Stimulated activated CD4-positive, alpha-beta T cell treated with anti-CD3 and anti-CD28 coated beads, Interleukin-15, amount 100 ng/mL, for 1 hour (primary cell): ENCODE measurements at regions not wholly inside any gene's neighbourhood (a gene's known extent, or its start where the extent isn't known, plus 50 kb on each side); places are given as distances from the start of the nearest gene placed in this dataset.

Source experiments
- DNase-seq, 2 donors: peaks; one replicate each; pipeline ENCODE4 v3.0.0-alpha.2; 2020; ENCODE audit warnings: low read depth in 1 of 2, low spot score in 1 of 2

DNA sequence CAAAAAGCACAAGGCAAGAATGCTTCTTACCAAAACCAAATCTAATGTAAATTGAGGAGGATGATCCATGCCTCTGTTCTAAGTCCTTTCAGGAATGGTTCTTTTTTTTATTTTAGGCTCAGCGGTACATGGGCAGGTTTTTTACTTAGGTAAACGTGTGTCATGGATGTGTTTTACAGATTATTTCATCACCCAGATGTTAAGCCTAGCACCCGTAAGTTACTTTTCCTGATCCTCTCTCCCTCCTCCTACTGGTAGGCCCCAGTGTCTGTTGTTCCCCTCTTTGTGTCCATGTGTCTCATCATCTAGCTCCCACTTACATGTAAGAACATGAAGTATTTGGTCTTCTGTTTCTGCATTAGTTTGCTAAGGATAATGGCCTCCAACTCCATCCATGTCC is 289.2 kb upstream of the THBS1 start:
- DNase-seq: no peak

DNA sequence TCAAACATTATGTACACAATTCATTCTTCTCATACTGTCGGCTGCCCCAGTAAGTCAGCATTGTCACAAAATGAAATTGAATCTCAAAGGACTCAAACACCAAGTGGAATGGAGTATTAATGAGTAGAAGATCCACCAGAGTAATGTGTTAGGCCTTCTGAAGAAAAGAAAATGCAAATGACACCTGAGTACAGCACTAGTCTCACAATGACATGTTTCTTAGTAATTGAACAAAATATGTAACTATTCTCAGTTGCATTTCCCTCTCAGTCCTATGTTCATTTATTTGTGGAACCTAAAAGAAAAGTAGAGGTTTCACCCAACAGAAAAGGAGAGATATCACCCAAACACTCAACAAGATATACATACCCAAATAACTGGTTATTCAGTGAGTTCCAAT is 283.9 kb upstream of the THBS1 start:
- no peak for DNase-seq

DNA sequence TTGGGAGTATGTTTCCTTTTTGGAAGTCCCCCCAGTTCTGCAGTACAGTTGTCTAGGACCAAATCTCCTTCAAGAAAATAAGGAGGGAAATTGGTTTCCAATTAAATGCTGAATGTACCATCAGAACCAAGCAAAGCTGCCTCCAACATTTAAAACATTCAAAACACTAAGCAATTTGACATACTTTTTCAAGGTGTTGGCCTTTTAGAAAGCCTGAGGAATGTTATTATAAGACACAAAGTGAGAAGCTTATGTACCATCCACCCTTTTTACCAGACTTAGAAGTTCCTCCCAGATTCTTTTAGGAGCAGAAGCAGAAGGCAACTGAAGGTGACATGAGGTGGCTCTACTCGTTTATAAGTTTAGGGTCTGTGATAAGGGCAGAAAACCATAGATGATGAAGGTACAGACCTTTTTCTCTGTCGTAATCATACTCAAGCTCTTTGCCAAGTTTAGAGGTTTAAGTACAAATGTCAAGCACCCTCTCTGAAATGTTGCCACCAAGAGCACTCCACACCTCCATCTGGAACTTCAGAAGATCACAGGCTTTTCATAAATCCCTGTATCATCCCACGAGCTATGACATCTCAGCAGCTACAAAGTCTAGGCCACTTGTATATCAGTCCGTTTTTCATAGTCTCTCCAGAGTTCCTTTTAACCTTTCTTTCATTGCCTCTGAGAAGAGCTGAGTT is 282.5 kb upstream of the THBS1 start:
- DNase-seq: no peak

DNA sequence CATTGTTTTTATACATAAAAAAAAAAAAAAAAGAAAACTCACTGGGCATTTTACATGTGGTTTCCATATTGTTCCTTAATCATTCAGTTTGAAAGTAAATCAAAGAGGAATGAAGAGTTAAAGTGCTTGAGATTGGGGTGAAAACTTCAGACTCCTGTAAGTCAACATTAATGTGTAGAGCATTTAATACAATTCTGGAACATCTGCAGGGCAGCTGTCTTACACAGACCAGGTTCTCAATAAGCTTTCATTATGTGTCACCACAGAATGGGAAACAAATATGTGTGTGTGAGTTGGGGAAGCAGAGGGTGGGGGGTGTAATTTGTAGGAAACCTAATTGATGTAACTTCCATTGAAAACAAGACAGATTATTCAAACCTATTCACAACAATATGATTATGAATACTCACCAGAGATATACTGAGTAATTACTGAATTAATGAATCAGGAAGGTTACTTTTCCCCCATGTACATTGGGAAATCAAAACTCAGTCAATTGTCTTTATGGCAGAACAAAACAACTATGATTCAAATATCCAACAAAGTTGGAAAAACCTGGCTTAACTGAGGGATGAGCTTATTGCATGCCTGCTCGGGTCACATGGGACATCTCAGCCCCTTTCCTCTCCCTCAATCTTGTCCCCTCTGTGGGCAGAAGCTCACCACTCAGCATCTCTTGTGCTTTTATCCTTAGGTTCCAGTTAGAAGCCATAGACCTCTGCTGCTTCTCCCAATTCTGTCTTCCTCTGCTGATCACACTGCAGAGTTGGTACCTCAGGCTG is 281.2 kb upstream of the THBS1 start:
- DNase-seq: no peak

DNA sequence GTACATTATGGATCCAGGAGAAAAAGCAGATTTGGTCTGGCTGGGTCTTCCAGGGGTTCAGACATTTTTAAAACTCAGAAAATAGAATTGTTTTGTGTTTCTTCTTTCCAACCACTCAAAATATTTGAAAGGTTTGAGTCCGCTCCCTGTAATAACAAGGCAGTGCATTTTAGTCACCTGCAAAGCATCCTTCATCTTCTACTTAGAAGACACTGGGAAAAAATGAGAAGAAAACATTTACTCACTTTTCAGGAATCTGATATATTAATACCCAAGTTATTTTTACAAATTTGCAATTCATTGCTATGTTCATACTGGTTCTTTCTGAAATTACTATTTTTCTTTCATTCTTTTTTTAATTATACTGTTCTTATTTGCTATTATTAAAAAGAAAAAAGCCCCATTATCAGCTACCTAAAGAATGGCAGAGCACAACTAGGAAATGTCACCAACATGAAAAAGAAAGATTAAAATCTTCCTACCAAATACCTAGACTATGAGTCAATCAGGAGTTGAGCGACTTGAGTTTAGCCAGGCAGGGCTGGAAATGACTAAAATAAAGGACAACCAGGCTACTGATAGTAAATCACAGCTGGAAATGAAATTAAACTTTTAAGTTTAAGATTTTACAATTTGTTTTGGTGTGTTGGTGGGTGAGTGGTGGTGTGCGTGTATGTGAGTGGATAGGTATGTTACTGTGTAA is 280.3 kb upstream of the THBS1 start:
- no peak for DNase-seq

DNA sequence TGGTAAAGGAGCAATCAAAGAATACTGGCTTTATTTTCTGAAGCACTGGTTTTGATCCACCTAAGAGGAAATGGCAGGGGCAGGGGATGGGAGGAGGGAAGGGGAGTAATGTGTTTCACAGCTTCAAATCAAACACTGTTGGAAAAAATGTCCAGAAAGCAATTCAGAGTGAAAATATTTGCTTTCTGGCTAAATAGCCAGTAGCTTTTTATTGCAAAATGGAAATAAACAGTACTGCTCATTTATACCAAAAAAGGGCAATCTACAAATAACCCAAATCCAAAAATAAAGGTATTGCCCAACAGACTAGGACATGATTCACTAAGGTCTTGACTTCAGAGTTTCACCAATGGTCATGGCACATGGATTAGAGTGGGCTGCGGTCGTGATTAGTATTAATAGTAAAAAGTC is 279.3 kb upstream of the THBS1 start:
- no peak for DNase-seq

DNA sequence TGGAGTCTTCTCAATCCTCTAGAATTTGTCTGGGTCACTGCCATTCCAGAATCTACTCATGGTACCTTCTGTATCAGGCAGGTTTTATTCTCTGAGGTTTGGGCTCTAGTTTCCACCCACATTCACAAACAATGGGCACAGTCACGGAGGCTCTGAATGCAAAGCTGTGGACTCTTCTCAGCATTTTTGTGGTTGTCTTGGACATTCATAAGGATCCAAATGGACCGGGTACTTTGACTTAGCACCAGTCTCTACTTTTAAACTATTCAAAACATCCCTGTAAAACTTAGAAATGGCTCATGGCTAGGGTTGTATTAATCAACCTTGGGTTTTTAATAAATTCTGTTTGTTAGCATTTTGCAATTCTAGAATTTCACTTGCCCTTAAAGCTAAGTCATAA is 277.9 kb upstream of the THBS1 start:
- no peak for DNase-seq

DNA sequence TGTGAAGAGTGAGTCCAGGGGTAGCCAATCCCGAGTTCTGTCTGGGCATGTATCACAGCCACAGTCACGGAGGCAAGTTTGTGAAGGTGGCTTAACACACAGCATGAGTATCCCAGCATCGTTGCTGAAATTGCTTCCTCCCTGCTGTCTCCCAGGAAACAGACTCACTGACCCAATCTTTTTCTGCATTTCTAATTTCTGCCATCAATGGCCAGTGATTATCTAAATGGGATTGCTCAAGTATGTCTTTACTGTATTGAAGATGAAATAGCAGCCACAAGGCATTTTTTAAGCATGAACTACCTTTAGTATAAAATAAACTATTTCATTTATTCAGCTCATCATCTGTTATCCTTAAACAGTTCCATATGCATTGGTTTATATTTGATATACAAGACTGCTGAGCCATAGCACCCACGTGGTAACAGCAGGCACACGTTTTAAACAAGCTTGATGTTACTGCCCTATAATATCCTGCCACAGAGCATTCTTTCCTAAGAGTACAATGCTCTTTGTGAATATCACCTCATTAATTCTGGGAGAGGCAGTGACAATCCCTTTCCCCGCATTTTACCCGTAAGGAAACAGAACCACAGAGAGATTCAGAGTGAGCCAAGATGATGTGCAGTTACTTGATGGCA is 276.6 kb upstream of the THBS1 start:
- DNase-seq: no peak

DNA sequence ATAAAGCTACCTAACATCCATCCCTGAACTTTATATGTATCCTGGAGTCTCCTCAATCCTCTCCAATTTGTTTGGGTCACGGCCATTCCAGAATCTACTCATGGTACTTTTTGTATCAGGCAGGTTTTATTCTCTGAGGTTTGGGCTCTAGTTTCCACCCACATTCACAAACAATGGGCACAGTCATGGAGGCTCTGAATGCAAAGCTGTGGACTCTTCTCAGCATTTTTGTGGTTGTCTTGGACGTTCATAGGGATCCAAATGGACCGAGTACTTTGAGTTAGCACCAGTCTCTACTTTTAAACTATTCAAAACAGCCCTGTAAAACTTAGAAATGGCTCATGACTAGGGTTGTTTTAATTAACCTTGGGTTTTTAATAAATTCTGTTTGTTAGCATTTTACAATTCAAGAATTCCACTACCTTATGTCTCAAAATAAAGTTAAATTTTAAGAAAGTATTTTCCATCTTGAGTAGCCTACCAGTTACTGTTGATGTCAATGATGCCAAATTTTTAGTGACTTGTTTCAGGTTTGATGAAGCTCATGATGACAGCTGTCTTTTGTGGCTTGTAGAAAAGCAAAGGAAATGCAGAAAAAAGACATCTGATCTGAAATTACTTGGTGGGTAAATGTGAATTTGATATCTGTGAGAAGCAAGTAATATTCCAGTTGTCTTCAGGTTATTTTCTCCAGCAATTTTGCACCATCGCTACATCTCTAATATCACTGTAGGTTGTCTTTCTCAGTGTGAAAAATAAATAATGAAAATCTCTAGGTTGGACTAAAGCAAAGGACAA is 275.7 kb upstream of the THBS1 start:
- no peak for DNase-seq

DNA sequence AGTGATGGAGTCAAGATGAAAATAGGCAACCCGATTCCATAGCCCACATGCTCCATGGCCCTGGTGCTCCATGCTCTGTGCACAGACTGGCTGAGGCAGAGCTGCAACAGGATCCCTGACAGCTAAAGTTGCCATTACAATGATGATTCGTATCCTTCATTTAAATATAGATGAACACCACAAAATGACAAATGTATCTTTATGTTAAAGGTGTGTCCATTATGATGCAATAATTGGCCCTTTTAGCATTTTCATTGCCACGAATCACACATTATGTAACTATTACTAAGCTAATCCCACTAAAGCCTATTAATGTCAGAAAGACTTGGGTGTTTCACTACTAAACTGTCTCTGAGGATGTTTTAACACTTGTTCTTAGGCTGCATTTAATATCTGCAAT is 270.2 kb upstream of the THBS1 start:
- no peak for DNase-seq

DNA sequence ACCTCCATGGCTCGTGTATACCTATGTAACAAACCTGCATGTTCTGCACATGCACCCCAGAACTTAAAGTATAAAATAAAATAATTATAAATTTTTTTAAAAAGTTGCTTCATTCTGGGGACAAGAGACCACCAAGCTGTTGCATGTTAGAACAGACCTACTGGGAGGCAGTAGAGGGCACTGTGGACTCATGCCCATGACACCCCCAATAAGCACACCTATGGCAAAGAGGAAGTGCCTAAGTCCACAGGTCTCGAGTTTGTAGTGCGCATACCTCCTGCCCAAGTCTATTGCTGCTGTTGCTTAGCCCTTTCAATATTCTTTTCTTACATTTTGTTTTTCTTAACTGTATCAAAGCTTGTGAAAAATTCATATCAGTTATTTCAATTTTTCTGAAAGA is 267.9 kb upstream of the THBS1 start:
- no peak for DNase-seq

DNA sequence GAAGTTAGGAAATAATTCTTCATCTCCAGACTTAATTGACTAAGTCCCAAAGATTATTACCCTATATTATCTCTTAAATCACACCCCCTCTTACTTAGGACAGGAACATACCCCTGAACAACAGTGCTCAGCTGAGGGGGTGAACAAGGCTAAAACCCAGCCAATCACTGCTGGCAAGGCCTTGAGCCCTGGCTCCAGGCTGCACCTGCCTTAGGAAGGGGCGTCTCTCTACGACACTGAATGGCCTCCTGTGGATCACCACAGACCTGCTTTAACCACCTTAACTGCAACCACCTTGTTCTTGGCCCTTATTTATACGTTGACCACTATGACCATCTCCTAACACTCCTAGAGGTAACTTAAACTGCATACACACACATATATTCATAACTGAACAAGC is 267.4 kb upstream of the THBS1 start:
- no peak for DNase-seq

DNA sequence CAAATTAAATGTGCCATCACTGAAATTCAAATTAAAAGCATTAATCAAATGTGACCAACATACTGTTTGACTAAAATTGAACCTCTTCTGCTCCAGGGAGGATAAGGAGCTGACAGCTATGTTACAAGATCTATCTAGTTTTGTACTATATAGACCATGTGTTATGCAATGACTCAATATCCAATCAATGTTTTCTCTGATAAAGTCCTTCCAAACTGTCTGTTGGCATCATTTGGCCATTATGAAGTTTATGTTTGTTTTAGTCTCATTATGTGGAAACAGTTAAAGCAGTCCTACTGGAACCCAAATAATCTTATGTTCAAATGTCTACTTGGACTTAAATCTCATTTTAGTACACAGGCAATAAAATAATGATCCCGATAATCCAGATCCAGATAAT is 267.0 kb upstream of the THBS1 start:
- DNase-seq: no peak

DNA sequence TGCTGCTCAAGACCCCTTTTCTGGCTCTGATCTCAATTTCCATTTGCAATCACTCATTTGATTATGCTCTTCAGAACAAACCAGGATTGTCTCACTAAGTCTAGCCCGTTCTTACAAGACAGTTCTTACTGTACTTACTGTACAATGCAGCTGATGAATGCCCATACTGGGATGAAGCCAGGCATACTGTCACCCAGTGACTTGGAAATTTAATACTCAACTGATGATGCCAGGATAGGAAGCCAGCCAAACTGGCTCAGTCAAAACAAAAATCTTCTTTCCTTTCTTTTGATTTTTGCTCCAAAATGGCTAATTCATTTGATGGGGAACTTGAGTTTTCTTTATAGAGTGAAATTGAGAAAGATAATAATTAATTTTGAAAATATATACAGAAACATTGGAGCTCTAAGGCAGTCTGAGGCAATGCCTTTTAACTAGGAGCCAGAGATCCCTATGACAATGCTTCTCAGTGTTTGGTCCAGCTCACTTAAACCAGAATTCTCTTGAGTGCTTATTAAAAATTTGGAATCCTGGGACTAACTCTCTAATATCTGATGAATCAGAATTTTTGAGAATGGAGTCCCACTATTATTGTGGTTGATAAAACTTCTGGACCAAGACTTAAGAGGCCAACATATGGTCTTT is 265.6 kb upstream of the THBS1 start:
- DNase-seq: no peak

DNA sequence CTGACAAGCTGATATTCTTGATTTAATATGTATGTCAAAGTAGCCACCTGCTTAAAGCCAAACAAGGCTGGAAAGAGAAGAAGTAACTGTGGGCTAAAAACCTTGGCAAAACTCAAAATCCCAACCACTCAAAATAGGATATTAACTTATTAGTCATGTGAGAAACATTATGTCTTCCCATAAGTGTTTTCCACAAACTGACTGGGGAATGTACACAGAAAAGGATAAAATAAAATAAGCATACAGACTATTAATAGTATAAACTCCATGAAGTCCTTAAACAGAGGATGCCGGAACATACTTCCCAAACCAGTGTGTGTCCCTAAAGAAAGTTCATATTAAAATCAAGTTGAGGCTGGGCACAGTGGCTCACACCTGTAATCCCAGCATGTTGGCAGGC is 263.7 kb upstream of the THBS1 start:
- DNase-seq: no peak

DNA sequence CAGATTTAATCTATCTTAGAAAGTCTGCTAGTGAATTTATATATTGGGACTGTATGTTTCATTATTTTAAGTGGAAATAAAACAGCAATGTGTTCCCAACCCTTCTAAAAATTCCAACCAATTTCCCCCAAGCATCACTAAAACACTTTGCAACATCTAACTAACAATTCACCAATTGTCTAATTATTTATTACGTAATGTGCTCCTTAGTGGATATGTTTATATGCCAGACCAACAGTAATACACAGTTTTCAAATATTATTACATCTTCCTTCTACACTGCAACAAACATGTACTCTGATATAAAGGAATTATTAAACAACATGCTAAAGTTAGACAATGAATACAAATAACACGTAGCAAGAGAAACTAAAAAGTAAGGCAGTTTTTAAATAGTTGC is 262.6 kb upstream of the THBS1 start:
- DNase-seq: no peak

DNA sequence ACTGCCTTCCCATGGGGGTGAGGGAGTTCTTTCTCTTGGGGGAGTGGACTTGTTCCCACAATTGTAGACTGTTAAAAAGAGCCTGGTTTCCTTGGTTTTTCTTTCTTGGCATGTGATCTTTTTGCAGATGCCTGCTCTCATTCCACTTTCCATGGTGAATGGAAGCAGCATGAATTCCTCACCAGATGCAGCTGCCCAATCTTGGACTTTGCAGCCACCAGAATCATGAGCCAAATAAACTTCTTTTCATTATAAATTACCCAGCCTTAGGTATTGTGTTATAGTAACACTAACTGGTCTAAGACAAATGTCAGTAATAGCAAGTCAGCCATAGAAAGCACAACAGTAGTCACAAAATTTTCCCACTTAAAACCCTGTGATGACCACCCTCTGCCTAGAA is 260.5 kb upstream of the THBS1 start:
- DNase-seq: no peak

DNA sequence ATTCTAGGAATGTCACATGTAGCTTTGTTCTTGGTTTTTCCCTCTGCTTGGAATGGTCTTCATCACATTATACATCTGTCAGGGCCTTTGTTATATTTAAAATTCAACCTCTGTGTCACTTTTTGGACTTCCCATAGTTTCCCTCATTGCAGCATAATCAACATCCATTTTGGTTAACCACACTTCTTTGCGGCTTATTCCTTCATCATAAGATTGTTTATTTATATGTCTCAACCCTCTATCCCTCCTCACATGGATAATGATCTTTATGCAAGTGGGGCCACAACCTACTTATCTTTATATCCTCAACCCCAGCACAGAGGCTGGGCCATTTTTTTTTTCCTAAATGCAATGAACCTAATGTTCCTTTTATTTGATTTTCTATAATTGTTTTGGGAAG is 260.0 kb upstream of the THBS1 start:
- no peak for DNase-seq

DNA sequence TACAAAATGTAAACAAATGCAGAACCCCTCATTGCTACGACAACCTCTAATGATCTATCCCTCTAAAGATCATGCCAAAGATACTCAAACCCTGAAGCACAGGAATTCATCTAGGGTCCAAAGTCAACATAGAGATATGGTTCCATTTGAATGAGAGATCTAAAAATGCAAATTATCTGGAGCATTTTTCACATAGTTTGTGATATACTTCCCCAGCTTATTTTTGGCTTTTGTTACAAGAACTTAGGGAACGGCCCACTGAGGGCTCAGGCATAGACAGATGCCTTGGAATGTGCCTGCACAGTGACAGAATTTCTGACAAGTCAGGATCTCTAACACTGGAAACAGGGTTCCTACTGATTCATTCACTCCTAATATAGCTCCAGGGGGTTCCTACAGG is 258.9 kb upstream of the THBS1 start:
- DNase-seq: no peak

DNA sequence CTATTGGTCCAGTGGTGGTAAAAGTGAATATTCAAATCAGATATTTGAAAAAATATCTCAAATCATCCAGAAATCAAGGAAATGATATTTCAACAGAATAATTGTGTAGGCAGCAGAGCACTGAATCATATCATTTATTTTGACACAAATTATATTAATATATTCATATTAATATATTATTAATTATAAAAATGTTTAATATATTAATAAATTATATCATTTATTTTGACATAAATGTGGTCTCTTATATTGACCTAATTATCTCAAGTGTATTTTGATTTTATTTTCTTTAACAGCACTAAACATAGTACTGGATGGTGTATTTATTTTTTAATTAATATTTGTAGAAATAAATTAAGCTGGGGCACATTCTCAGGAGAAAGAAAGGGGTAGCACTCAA is 257.7 kb upstream of the THBS1 start:
- no peak for DNase-seq

DNA sequence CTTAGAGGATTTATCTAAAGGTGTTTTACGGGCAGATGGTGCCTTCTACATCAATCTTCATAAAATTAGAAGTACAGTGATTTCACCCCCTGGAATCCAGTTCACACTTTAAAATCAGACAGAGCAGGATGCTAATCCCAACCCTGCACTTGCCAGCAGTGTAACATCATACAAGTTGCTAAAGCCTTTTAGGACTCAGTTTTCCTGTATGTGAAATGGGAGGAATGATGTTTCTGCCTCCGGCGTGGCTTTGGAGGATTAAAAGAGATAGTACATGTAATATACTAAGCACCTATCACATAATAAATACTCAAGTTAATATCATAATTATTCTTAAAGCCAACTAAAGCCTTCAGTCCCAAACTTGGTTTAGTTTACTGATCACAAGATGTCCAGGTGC is 257.2 kb upstream of the THBS1 start:
- DNase-seq: no peak
